Fibroblast of lung (primary cell): ENCODE measurements at regions not wholly inside any gene's neighbourhood (a gene's known extent, or its start where the extent isn't known, plus 50 kb on each side); places are given as distances from the start of the nearest gene placed in this dataset.

ENCODE experiments used
- DNase-seq, 2 donors: peaks; one replicate each; pipeline versions ENCODE4 v3.0.0 to v3.0.0-alpha.2; 2010; ENCODE audit warnings: low read depth in 2 of 2
- H2AFZ ChIP-seq: 2 replicates; pipeline ENCODE4 v1.5.1; 2012; ENCODE audit warnings: low read length, control low read depth, inconsistent platforms
- H3K27ac ChIP-seq: 2 replicates; pipeline ENCODE4 v1.5.1; 2011; ENCODE audit warnings: low read length, control low read depth; ENCODE audit not compliant: insufficient read depth
- H3K27me3 ChIP-seq: 2 replicates; pipeline ENCODE4 v1.5.1; 2011; ENCODE audit warnings: mild to moderate bottlenecking, low read length; ENCODE audit not compliant: control insufficient read depth, insufficient read depth
- H3K36me3 ChIP-seq: 2 replicates; pipeline ENCODE4 v1.5.1; 2011; ENCODE audit warnings: low read length; ENCODE audit not compliant: control insufficient read depth, insufficient read depth
- H3K4me1 ChIP-seq: 2 replicates; pipeline ENCODE4 v1.5.1; 2011; ENCODE audit warnings: low read length; ENCODE audit not compliant: control insufficient read depth, insufficient read depth; ENCODE audit errors: extremely low read depth
- H3K4me2 ChIP-seq: 2 replicates; pipeline ENCODE4 v1.5.1; 2011; ENCODE audit warnings: low read length, control low read depth; ENCODE audit not compliant: insufficient read depth; ENCODE audit errors: extremely low read depth
- H3K4me3 ChIP-seq, 4 experiments: fragments of 200-600 bp in 1 of 4; sonication (generic) in 1 of 4; replicated peaks in 1 of 4; 2 replicates each; pipeline ENCODE4 v1.5.1; 2011 to 2016; ENCODE audit warnings: low read length in 4 of 4, low read depth in 3 of 4, mild to moderate bottlenecking in 3 of 4, control low read depth in 2 of 4, inconsistent platforms in 1 of 4, mixed read lengths in 1 of 4; ENCODE audit not compliant: insufficient read depth in 1 of 4; ENCODE audit errors: control extremely low read depth in 1 of 4
- H3K79me2 ChIP-seq: 2 replicates; pipeline ENCODE4 v1.5.1; 2012; ENCODE audit warnings: mild to moderate bottlenecking, low read length, inconsistent platforms; ENCODE audit not compliant: control insufficient read depth, insufficient read depth
- H3K9ac ChIP-seq: 2 replicates; pipeline ENCODE4 v1.5.1; 2011; ENCODE audit warnings: mild to moderate bottlenecking, low read length, control low read depth; ENCODE audit not compliant: insufficient read depth
- H3K9me3 ChIP-seq: 2 replicates; pipeline ENCODE4 v1.5.1; 2012; ENCODE audit warnings: low read depth, low read length; ENCODE audit not compliant: control insufficient read depth, insufficient read depth
- H4K20me1 ChIP-seq: 2 replicates; pipeline ENCODE4 v1.5.1; 2011; ENCODE audit warnings: low read length; ENCODE audit not compliant: control insufficient read depth, insufficient read depth; ENCODE audit errors: extremely low read depth
- CTCF ChIP-seq, 2 donors: IDR thresholded peaks in 1 of 2; conservative IDR thresholded peaks in 1 of 2; 1 replicate in 1 of 2; 2 replicates in 1 of 2; pipeline ENCODE4 v1.5.1; 2011 to 2012; ENCODE audit warnings: low read length in 2 of 2, control low read depth in 1 of 2, inconsistent platforms in 1 of 2, low read depth in 1 of 2, mild to moderate bottlenecking in 1 of 2
- EZH2 ChIP-seq: IDR thresholded peaks from 2 replicates; pipeline ENCODE4 v1.5.1; 2012; ENCODE audit warnings: low read length, control low read depth, mild to moderate bottlenecking; ENCODE audit errors: missing control alignments

DNA sequence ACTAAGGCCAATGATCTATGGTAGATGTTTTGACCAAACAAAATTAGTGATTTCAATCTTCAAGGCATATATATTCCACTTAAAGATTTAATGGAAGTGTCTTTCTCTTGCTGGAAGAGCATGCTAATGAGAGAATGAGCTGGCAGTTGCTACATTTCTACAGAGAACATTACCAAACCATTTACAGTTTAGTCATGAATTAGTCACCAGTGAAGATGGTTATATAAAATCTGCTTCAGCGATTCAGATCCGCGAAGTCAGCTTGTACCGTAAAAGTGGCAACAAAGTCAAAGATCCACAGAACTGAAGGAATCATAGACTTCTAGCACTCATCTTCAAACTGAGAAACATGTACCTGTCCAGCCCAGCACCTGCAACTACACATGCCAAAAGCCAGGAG lies 156.3 kb downstream of the SLITRK5 start:
- H3K9ac ChIP-seq = no peak overlapping the region
- H2AFZ ChIP-seq = no peak overlapping the region
- H3K27ac ChIP-seq = no peak overlapping the region
- no peak for TF ChIP-seq CTCF (conservative IDR thresholded peaks at IDR 0.05 in 1 of 2, IDR thresholded peaks at IDR 0.05 in 1 of 2; ENCODE audit: low read depth in 1 of 2, low read length in 2 of 2)
- no peak for TF ChIP-seq EZH2
- H3K4me1 ChIP-seq = no peaks in the 10 kb centered on the region
- no peak overlapping the region for H3K4me2 ChIP-seq
- no peak overlapping the region for H3K4me3 ChIP-seq
- no peaks in the 10 kb centered on the region for H3K9me3 ChIP-seq
- H3K27me3 ChIP-seq = no peaks in the 10 kb centered on the region
- DNase-seq = peak; percentile 65 to 77
- H3K79me2 ChIP-seq = no peaks in the 10 kb centered on the region
- no peaks in the 10 kb centered on the region for H4K20me1 ChIP-seq
- no peaks in the 10 kb centered on the region for H3K36me3 ChIP-seq

- no peaks in the 10 kb centered on the region for H3K9me3 ChIP-seq
- H3K27ac ChIP-seq = no peak overlapping the region
- TF ChIP-seq CTCF (conservative IDR thresholded peaks at IDR 0.05 in 1 of 2, IDR thresholded peaks at IDR 0.05 in 1 of 2; ENCODE audit: low read depth in 1 of 2, low read length in 2 of 2) = no peak
- no peak for TF ChIP-seq EZH2
- no peak for DNase-seq
- H3K36me3 ChIP-seq = no peaks in the 10 kb centered on the region
- H3K27me3 ChIP-seq = no peaks in the 10 kb centered on the region
- H3K4me1 ChIP-seq = no peaks in the 10 kb centered on the region
- no peaks in the 10 kb centered on the region for H4K20me1 ChIP-seq
- H3K4me2 ChIP-seq = no peak overlapping the region
- no peaks in the 10 kb centered on the region for H3K79me2 ChIP-seq
- H2AFZ ChIP-seq = no peak overlapping the region
- H3K4me3 ChIP-seq = no peak overlapping the region
- no peak overlapping the region for H3K9ac ChIP-seq
Measured at GRCh38 chr13:87837522-87837921, 166.4 kb downstream of the SLITRK5 start.

- H3K4me1 ChIP-seq = no peaks in the 10 kb centered on the region
- no peaks in the 10 kb centered on the region for H3K9me3 ChIP-seq
- no peak overlapping the region for H3K4me3 ChIP-seq
- H3K79me2 ChIP-seq = no peaks in the 10 kb centered on the region
- no peak overlapping the region for H2AFZ ChIP-seq
- TF ChIP-seq CTCF (conservative IDR thresholded peaks at IDR 0.05 in 1 of 2, IDR thresholded peaks at IDR 0.05 in 1 of 2; ENCODE audit: low read depth in 1 of 2, low read length in 2 of 2) (no peak), EZH2 (no peak)
- H3K9ac ChIP-seq = no peak overlapping the region
- no peak for DNase-seq
- H4K20me1 ChIP-seq = no peaks in the 10 kb centered on the region
- H3K27ac ChIP-seq = no peak overlapping the region
- no peaks in the 10 kb centered on the region for H3K36me3 ChIP-seq
- H3K27me3 ChIP-seq = no peaks in the 10 kb centered on the region
- no peak overlapping the region for H3K4me2 ChIP-seq
Measured at GRCh38 chr13:87837946-87838345, 166.8 kb downstream of the SLITRK5 start.
